KMS-11 (cell line): ENCODE measurements at regions not wholly inside any gene's neighbourhood (a gene's known extent, or its start where the extent isn't known, plus 50 kb on each side); places are given as distances from the start of the nearest gene placed in this dataset.

ENCODE experiments used
- H2AFZ ChIP-seq: fragments of 200-600 bp; sonication (generic); 2 replicates; pipeline ENCODE4 v1.6.1; 2016; ENCODE audit warnings: antibody characterized with exemption, mixed run types, low read depth
- H3K27ac ChIP-seq: fragments of 200-600 bp; sonication (generic); 2 replicates; pipeline ENCODE4 v1.6.1; 2016; ENCODE audit warnings: mild to moderate bottlenecking, mixed run types
- H3K27me3 ChIP-seq: fragments of 200-600 bp; sonication (generic); 2 replicates; pipeline ENCODE4 v1.6.1; 2017; ENCODE audit warnings: mild to moderate bottlenecking, low read depth, mixed run types, moderate library complexity; ENCODE audit not compliant: insufficient read depth
- H3K36me3 ChIP-seq: fragments of 200-600 bp; sonication (generic); 2 replicates; pipeline ENCODE4 v1.6.1; 2017; ENCODE audit warnings: mild to moderate bottlenecking, mixed run types; ENCODE audit not compliant: insufficient read depth
- H3K4me1 ChIP-seq: fragments of 200-600 bp; sonication (generic); 2 replicates; pipeline ENCODE4 v1.6.1; 2016; ENCODE audit warnings: mild to moderate bottlenecking, low read depth, mixed run types; ENCODE audit not compliant: poor library complexity, severe bottlenecking
- H3K4me2 ChIP-seq: fragments of 200-600 bp; sonication (generic); 2 replicates; pipeline ENCODE4 v1.7.0; 2016; ENCODE audit warnings: mild to moderate bottlenecking, mixed run types
- H3K4me3 ChIP-seq: fragments of 200-600 bp; sonication (generic); IDR thresholded peaks from 2 replicates; pipeline ENCODE4 v1.6.1; 2017; ENCODE audit warnings: low read depth, low read length, mixed read lengths; ENCODE audit not compliant: insufficient read depth
- H3K79me2 ChIP-seq: fragments of 200-600 bp; sonication (generic); 2 replicates; pipeline ENCODE4 v1.6.1; 2016; ENCODE audit warnings: low read depth, mixed run types; ENCODE audit not compliant: insufficient read depth
- H3K9ac ChIP-seq: fragments of 200-600 bp; sonication (generic); 2 replicates; pipeline ENCODE4 v1.6.1; 2016; ENCODE audit warnings: mild to moderate bottlenecking, mixed run types
- H4K20me1 ChIP-seq: fragments of 200-600 bp; sonication (generic); 2 replicates; pipeline ENCODE4 v1.6.1; 2016; ENCODE audit warnings: mild to moderate bottlenecking, mixed run types; ENCODE audit not compliant: insufficient read depth
- CTCF ChIP-seq: fragments of 200-600 bp; sonication (generic); conservative IDR thresholded peaks from 2 replicates; pipeline ENCODE4 v1.6.1; 2017; ENCODE audit warnings: low read depth, mild to moderate bottlenecking, antibody characterized with exemption, low read length, moderate library complexity, mixed read lengths

- Histone ChIP-seq H3K79me2 (no peaks in the 10 kb centered on the region), H3K36me3 (no peaks in the 10 kb centered on the region), H3K27me3 (no peaks in the 10 kb centered on the region), H2AFZ (peak overlapping the region; percentile 57), H3K4me2 (peak overlapping the region; percentile 88), H3K4me1 (peaks cover 66% of the 10 kb centered on the region), H3K9ac (peak overlapping the region; percentile 13; the same call in 1 of the 2 replicates), H3K4me3 (no peak overlapping the region), H3K27ac (no peak overlapping the region), H4K20me1 (no peaks in the 10 kb centered on the region)
- no peak for TF ChIP-seq CTCF
Measured at GRCh38 chr7:22561321-22561811, 61.4 kb upstream of the STEAP1B start.

GRCh38 chr7:22559829-22560489 lies 60.0 kb upstream of the STEAP1B start:
- H3K27me3 ChIP-seq: no peaks in the 10 kb centered on the region
- 0 out of 2 replicates have a peak overlapping the region, but pooled peaks have one; percentile 0 for H3K4me2 ChIP-seq
- peak; percentile 97 for TF ChIP-seq CTCF
- H2AFZ ChIP-seq: peak overlapping the region; percentile 8; the same call in 1 of the 2 replicates
- H3K4me1 ChIP-seq: peaks cover 52% of the 10 kb centered on the region
- no peak overlapping the region for H3K27ac ChIP-seq
- H3K79me2 ChIP-seq: no peaks in the 10 kb centered on the region
- H3K4me3 ChIP-seq: no peak overlapping the region
- H3K36me3 ChIP-seq: no peaks in the 10 kb centered on the region
- H4K20me1 ChIP-seq: no peaks in the 10 kb centered on the region
- H3K9ac ChIP-seq: no peak overlapping the region

GRCh38 chr7:22557167-22557566 lies 57.2 kb upstream of the STEAP1B start:
- H3K4me3 ChIP-seq: no peak overlapping the region
- no peak overlapping the region for H2AFZ ChIP-seq
- H3K36me3 ChIP-seq: no peaks in the 10 kb centered on the region
- H4K20me1 ChIP-seq: no peaks in the 10 kb centered on the region
- no peak overlapping the region for H3K4me2 ChIP-seq
- no peak overlapping the region for H3K9ac ChIP-seq
- TF ChIP-seq CTCF: no peak
- no peaks in the 10 kb centered on the region for H3K79me2 ChIP-seq
- no peak overlapping the region for H3K27ac ChIP-seq
- peaks cover 31% of the 10 kb centered on the region for H3K4me1 ChIP-seq
- H3K27me3 ChIP-seq: no peaks in the 10 kb centered on the region

- no peak for TF ChIP-seq CTCF
- H3K27ac ChIP-seq: no peak overlapping the region
- H3K4me2 ChIP-seq: no peak overlapping the region
- H4K20me1 ChIP-seq: no peaks in the 10 kb centered on the region
- peaks cover 34% of the 10 kb centered on the region for H3K4me1 ChIP-seq
- H2AFZ ChIP-seq: no peak overlapping the region
- no peaks in the 10 kb centered on the region for H3K36me3 ChIP-seq
- H3K9ac ChIP-seq: no peak overlapping the region
- no peaks in the 10 kb centered on the region for H3K27me3 ChIP-seq
- H3K4me3 ChIP-seq: no peak overlapping the region
- H3K79me2 ChIP-seq: no peaks in the 10 kb centered on the region
Measured at GRCh38 chr7:22555476-22555875, 55.5 kb upstream of the STEAP1B start.
